Lower leg skin (tissue), 3 donors: ENCODE measurements at regions not wholly inside any gene's neighbourhood (a gene's known extent, or its start where the extent isn't known, plus 50 kb on each side); places are given as distances from the start of the nearest gene placed in this dataset.

Source experiments
- CTCF ChIP-seq, 3 donors: fragments of 450-650 bp; IDR thresholded peaks; one replicate each; pipeline ENCODE4 v1.5.1; 2016; ENCODE audit warnings: antibody characterized with exemption in 3 of 3, mild to moderate bottlenecking in 3 of 3, moderate library complexity in 2 of 3
- POLR2A ChIP-seq, 2 donors: fragments of 450-650 bp; IDR thresholded peaks; one replicate each; pipeline ENCODE4 v1.6.1; 2016 to 2017; ENCODE audit warnings: antibody characterized with exemption in 2 of 2, mild to moderate bottlenecking in 1 of 2, moderate library complexity in 1 of 2

- no peak for TF ChIP-seq CTCF (IDR thresholded peaks at IDR 0.05)
- no peak for TF ChIP-seq POLR2A (IDR thresholded peaks at IDR 0.05)
Observed at GRCh38 chr4:124282301-124282898, 430.1 kb downstream of the ANKRD50 start.
